Activated T-helper 2 cell treated with anti-CD3 and anti-CD28 coated beads, Interferon-gamma antibody, Interleukin-2, Interleukin-4, amounts not matched to agents 10 μg/mL and 5 μg/mL and 100 μg/mL, durations not matched to agents 14 hours and 24 hours and 36 hours (primary cell): ENCODE measurements at regions not wholly inside any gene's neighbourhood (a gene's known extent, or its start where the extent isn't known, plus 50 kb on each side); places are given as distances from the start of the nearest gene placed in this dataset.

Source experiments
- DNase-seq: peaks from one replicate; pipeline ENCODE4 v3.0.0; 2021; ENCODE audit warnings: low spot score
- H3K27ac Mint-ChIP-seq: one replicate; pipeline ENCODE4 v1.8.0; 2021; ENCODE audit warnings: mixed read lengths
- H3K27me3 Mint-ChIP-seq: one replicate; pipeline ENCODE4 v1.8.0; 2021; ENCODE audit warnings: low read depth, mixed read lengths
- H3K36me3 Mint-ChIP-seq: one replicate; pipeline ENCODE4 v1.8.0; 2021; ENCODE audit warnings: low read depth, mixed read lengths
- H3K4me1 Mint-ChIP-seq: one replicate; pipeline ENCODE4 v1.8.0; 2021; ENCODE audit warnings: low read depth, mixed read lengths
- H3K4me3 Mint-ChIP-seq: one replicate; pipeline ENCODE4 v1.8.0; 2021; ENCODE audit warnings: low read depth, mild to moderate bottlenecking, moderate library complexity, mixed read lengths
- H3K9me3 Mint-ChIP-seq: one replicate; pipeline ENCODE4 v1.8.0; 2021; ENCODE audit warnings: mixed read lengths
- intact Hi-C: fragments of 100-400 bp; cut with micrococcal nuclease; formaldehyde crosslinking; loops from one replicate; pipeline ENCODE4 v1.15.1; 2023

- intact Hi-C loops: no loop called here
- DNase-seq: no peak
- Mint-ChIP-seq H3K36me3 (no peaks in the 10 kb centered on the region), H3K9me3 (peaks cover 30% of the 10 kb centered on the region), H3K4me3 (no peak overlapping the region), H3K4me1 (no peaks in the 10 kb centered on the region), H3K27ac (no peak overlapping the region), H3K27me3 (no peaks in the 10 kb centered on the region)
Measured at GRCh38 chr3:6549296-6549695, 311.6 kb upstream of the GRM7 start.

- H3K27me3 Mint-ChIP-seq: no peaks in the 10 kb centered on the region
- no peaks in the 10 kb centered on the region for H3K4me1 Mint-ChIP-seq
- H3K27ac Mint-ChIP-seq: no peak overlapping the region
- H3K36me3 Mint-ChIP-seq: no peaks in the 10 kb centered on the region
- peaks cover 42% of the 10 kb centered on the region for H3K9me3 Mint-ChIP-seq
- intact Hi-C loops: no loop called here
- H3K4me3 Mint-ChIP-seq: no peak overlapping the region
- DNase-seq: no peak
Measured at GRCh38 chr3:6551165-6551564, 309.8 kb upstream of the GRM7 start.

GRCh38 chr3:6560259-6560658 lies 300.7 kb upstream of the GRM7 start:
- H3K36me3 Mint-ChIP-seq: no peaks in the 10 kb centered on the region
- intact Hi-C loops: no loop called here
- DNase-seq: no peak
- no peaks in the 10 kb centered on the region for H3K4me1 Mint-ChIP-seq
- no peak overlapping the region for H3K4me3 Mint-ChIP-seq
- H3K27ac Mint-ChIP-seq: no peak overlapping the region
- H3K9me3 Mint-ChIP-seq: peaks cover 28% of the 10 kb centered on the region
- H3K27me3 Mint-ChIP-seq: no peaks in the 10 kb centered on the region

- DNase-seq: no peak
- Mint-ChIP-seq H3K27me3 (no peaks in the 10 kb centered on the region), H3K27ac (no peak overlapping the region), H3K36me3 (no peaks in the 10 kb centered on the region), H3K9me3 (peaks cover 39% of the 10 kb centered on the region), H3K4me1 (no peaks in the 10 kb centered on the region), H3K4me3 (no peak overlapping the region)
- intact Hi-C loops: no loop called here
Measured at GRCh38 chr3:6567241-6567640, 293.7 kb upstream of the GRM7 start.

- peaks cover 32% of the 10 kb centered on the region for H3K9me3 Mint-ChIP-seq
- H3K27ac Mint-ChIP-seq: no peak overlapping the region
- H3K36me3 Mint-ChIP-seq: no peaks in the 10 kb centered on the region
- no peak for DNase-seq
- intact Hi-C loops: no loop called here
- H3K4me3 Mint-ChIP-seq: no peak overlapping the region
- no peaks in the 10 kb centered on the region for H3K27me3 Mint-ChIP-seq
- H3K4me1 Mint-ChIP-seq: no peaks in the 10 kb centered on the region
Measured at GRCh38 chr3:6568999-6569493, 291.9 kb upstream of the GRM7 start.

GRCh38 chr3:6571448-6571847 lies 289.5 kb upstream of the GRM7 start:
- no peak for DNase-seq
- H3K36me3 Mint-ChIP-seq: no peaks in the 10 kb centered on the region
- peaks cover 30% of the 10 kb centered on the region for H3K9me3 Mint-ChIP-seq
- H3K4me1 Mint-ChIP-seq: no peaks in the 10 kb centered on the region
- intact Hi-C loops: no loop called here
- H3K27ac Mint-ChIP-seq: no peak overlapping the region
- H3K27me3 Mint-ChIP-seq: no peaks in the 10 kb centered on the region
- no peak overlapping the region for H3K4me3 Mint-ChIP-seq

GRCh38 chr3:6577584-6577983 lies 283.3 kb upstream of the GRM7 start:
- H3K27ac Mint-ChIP-seq: no peak overlapping the region
- peaks cover 13% of the 10 kb centered on the region for H3K9me3 Mint-ChIP-seq
- no peak overlapping the region for H3K4me3 Mint-ChIP-seq
- intact Hi-C loops: no loop called here
- no peaks in the 10 kb centered on the region for H3K27me3 Mint-ChIP-seq
- H3K4me1 Mint-ChIP-seq: no peaks in the 10 kb centered on the region
- H3K36me3 Mint-ChIP-seq: no peaks in the 10 kb centered on the region
- DNase-seq: no peak

GRCh38 chr3:6578526-6578925 lies 282.4 kb upstream of the GRM7 start:
- H3K27ac Mint-ChIP-seq: no peak overlapping the region
- peaks cover 13% of the 10 kb centered on the region for H3K9me3 Mint-ChIP-seq
- H3K4me1 Mint-ChIP-seq: no peaks in the 10 kb centered on the region
- DNase-seq: no peak
- H3K36me3 Mint-ChIP-seq: no peaks in the 10 kb centered on the region
- no peaks in the 10 kb centered on the region for H3K27me3 Mint-ChIP-seq
- H3K4me3 Mint-ChIP-seq: no peak overlapping the region
- intact Hi-C loops: no loop called here

GRCh38 chr3:6580808-6581207 lies 280.1 kb upstream of the GRM7 start:
- H3K36me3 Mint-ChIP-seq: no peaks in the 10 kb centered on the region
- no peak for DNase-seq
- no peak overlapping the region for H3K4me3 Mint-ChIP-seq
- no peaks in the 10 kb centered on the region for H3K27me3 Mint-ChIP-seq
- no peak overlapping the region for H3K27ac Mint-ChIP-seq
- H3K9me3 Mint-ChIP-seq: peaks cover 10% of the 10 kb centered on the region
- H3K4me1 Mint-ChIP-seq: no peaks in the 10 kb centered on the region
- intact Hi-C loops: no loop called here

- Mint-ChIP-seq H3K4me1 (no peaks in the 10 kb centered on the region), H3K27me3 (no peaks in the 10 kb centered on the region), H3K4me3 (no peak overlapping the region), H3K9me3 (peaks cover 41% of the 10 kb centered on the region), H3K27ac (no peak overlapping the region), H3K36me3 (no peaks in the 10 kb centered on the region)
- DNase-seq: no peak
- intact Hi-C loops: no loop called here
Measured at GRCh38 chr3:6585360-6585759, 275.6 kb upstream of the GRM7 start.

GRCh38 chr3:6600237-6600636 lies 260.7 kb upstream of the GRM7 start:
- Mint-ChIP-seq H3K27me3 (no peaks in the 10 kb centered on the region), H3K9me3 (peaks cover 51% of the 10 kb centered on the region), H3K4me3 (no peak overlapping the region), H3K27ac (no peak overlapping the region), H3K4me1 (no peaks in the 10 kb centered on the region), H3K36me3 (no peaks in the 10 kb centered on the region)
- DNase-seq: no peak
- intact Hi-C loops: no loop called here

- Mint-ChIP-seq H3K27ac (no peak overlapping the region), H3K27me3 (no peaks in the 10 kb centered on the region), H3K36me3 (no peaks in the 10 kb centered on the region), H3K4me1 (no peaks in the 10 kb centered on the region), H3K9me3 (peaks cover 57% of the 10 kb centered on the region), H3K4me3 (no peak overlapping the region)
- no peak for DNase-seq
- intact Hi-C loops: no loop called here
Measured at GRCh38 chr3:6601374-6601773, 259.5 kb upstream of the GRM7 start.

GRCh38 chr3:6602329-6602728 lies 258.6 kb upstream of the GRM7 start:
- Mint-ChIP-seq H3K4me1 (no peaks in the 10 kb centered on the region), H3K4me3 (no peak overlapping the region)

GRCh38 chr3:6605227-6605626 lies 255.7 kb upstream of the GRM7 start:
- H3K4me1 Mint-ChIP-seq: no peaks in the 10 kb centered on the region
- no peak for DNase-seq
- no peaks in the 10 kb centered on the region for H3K36me3 Mint-ChIP-seq
- H3K27me3 Mint-ChIP-seq: no peaks in the 10 kb centered on the region
- H3K27ac Mint-ChIP-seq: no peak overlapping the region
- H3K4me3 Mint-ChIP-seq: no peak overlapping the region
- peaks cover 47% of the 10 kb centered on the region for H3K9me3 Mint-ChIP-seq
- intact Hi-C loops: no loop called here

More at GRCh38 chr3:6602329-6602728, 258.6 kb upstream of the GRM7 start:
- no peak for DNase-seq
- no peaks in the 10 kb centered on the region for H3K27me3 Mint-ChIP-seq
- H3K27ac Mint-ChIP-seq: no peak overlapping the region
- H3K9me3 Mint-ChIP-seq: peaks cover 50% of the 10 kb centered on the region
- H3K36me3 Mint-ChIP-seq: no peaks in the 10 kb centered on the region
- intact Hi-C loops: no loop called here
